ENCODE measurements at regions not wholly inside any gene's neighbourhood (a gene's known extent, or its start where the extent isn't known, plus 50 kb on each side); places are given as distances from the start of the nearest gene placed in this dataset.

DNA sequence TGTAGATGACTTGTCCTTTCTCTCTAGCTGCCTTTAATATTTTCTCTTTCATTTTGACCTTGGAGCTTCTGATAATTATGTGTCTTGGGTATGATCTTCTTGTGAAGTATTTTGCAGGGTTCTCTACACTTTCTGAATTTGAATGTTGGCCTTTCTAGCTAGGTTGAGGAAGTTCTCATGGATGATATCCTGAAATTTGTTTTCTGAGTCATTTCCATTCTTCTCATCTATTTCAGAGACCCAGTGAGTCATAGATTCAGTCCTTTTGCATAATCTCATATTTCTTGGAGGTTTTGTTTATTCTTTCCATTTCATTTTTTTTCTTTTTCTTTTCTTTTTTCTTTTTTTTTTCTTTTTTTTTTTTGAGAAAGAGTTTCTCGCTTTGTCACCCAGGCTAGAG lies 585.7 kb upstream of the PABPC4L start:
- no peak for TF ChIP-seq POLR2A (IDR thresholded peaks at IDR 0.05)
- TF ChIP-seq, protein P1, sequence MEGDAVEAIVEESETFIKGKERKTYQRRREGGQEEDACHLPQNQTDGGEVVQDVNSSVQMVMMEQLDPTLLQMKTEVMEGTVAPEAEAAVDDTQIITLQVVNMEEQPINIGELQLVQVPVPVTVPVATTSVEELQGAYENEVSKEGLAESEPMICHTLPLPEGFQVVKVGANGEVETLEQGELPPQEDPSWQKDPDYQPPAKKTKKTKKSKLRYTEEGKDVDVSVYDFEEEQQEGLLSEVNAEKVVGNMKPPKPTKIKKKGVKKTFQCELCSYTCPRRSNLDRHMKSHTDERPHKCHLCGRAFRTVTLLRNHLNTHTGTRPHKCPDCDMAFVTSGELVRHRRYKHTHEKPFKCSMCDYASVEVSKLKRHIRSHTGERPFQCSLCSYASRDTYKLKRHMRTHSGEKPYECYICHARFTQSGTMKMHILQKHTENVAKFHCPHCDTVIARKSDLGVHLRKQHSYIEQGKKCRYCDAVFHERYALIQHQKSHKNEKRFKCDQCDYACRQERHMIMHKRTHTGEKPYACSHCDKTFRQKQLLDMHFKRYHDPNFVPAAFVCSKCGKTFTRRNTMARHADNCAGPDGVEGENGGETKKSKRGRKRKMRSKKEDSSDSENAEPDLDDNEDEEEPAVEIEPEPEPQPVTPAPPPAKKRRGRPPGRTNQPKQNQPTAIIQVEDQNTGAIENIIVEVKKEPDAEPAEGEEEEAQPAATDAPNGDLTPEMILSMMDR (IDR thresholded peaks at IDR 0.05 in 4 of 5, conservative IDR thresholded peaks at IDR 0.05 in 1 of 5), result no peak

Measured in gastrocnemius medialis (tissue), 4 donors.